NT2/D1 (cell line): ENCODE measurements at regions not wholly inside any gene's neighbourhood (a gene's known extent, or its start where the extent isn't known, plus 50 kb on each side); places are given as distances from the start of the nearest gene placed in this dataset.

Experiments
- DNase-seq: peaks from one replicate; pipeline ENCODE4 v3.0.0-alpha.2; 2011; ENCODE audit warnings: low read depth, low spot score
- H3K27me3 ChIP-seq: 2 replicates; pipeline ENCODE4 v1.6.0; 2011; ENCODE audit warnings: mild to moderate bottlenecking; ENCODE audit not compliant: insufficient read length, insufficient read depth
- H3K36me3 ChIP-seq: 2 replicates; pipeline ENCODE4 v1.6.1; 2011; ENCODE audit warnings: mild to moderate bottlenecking, low read length, mixed read lengths; ENCODE audit not compliant: insufficient read depth, insufficient read length
- H3K4me1 ChIP-seq: 2 replicates; pipeline ENCODE4 v1.5.1; 2011; ENCODE audit not compliant: insufficient read depth, insufficient read length
- H3K4me3 ChIP-seq: 2 replicates; pipeline ENCODE4 v1.5.1; 2011; ENCODE audit warnings: low read depth; ENCODE audit not compliant: insufficient read length
- H3K9ac ChIP-seq: 2 replicates; pipeline ENCODE4 v1.6.0; 2011; ENCODE audit warnings: low read depth; ENCODE audit not compliant: insufficient read length
- H3K9me3 ChIP-seq: 2 replicates; pipeline ENCODE4 v1.5.1; 2011; ENCODE audit warnings: mild to moderate bottlenecking, low read length; ENCODE audit not compliant: insufficient read depth
- SUZ12 ChIP-seq: IDR thresholded peaks from 2 replicates; pipeline ENCODE4 v1.6.1; 2011; ENCODE audit not compliant: insufficient read length, insufficient read depth; ENCODE audit errors: extremely low read depth
- YY1 ChIP-seq: IDR thresholded peaks from 2 replicates; pipeline ENCODE4 v1.6.1; 2011; ENCODE audit not compliant: insufficient read length, insufficient read depth
- ZNF274 ChIP-seq: IDR thresholded peaks from 2 replicates; pipeline ENCODE4 v1.6.1; 2011; ENCODE audit warnings: mild to moderate bottlenecking, low read depth, low read length

DNA sequence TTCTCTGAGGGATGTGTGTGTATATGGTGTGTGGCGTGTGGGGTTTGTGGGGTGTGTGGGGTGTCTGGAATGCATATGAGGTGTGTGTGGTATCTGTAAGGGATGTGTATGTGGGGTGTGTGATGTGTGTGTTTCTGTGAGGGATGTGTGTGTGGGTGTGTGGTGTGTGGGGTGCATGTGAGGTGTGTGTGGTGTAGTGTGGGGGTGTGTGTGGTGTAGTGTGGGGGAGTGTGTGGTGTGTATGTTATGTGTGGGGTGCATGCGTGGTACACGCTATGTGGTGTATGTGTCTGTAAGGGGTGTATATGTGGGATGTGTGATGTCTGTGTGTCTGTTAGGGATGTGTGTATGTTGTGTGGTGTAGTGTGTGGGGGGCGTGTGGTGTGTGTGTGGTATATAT is 300.0 kb downstream of the FGF9 start:
- Histone ChIP-seq H3K4me3 (no peak overlapping the region), H3K9ac (no peak overlapping the region), H3K36me3 (no peaks in the 10 kb centered on the region), H3K4me1 (no peaks in the 10 kb centered on the region), H3K27me3 (no peaks in the 10 kb centered on the region), H3K9me3 (no peaks in the 10 kb centered on the region)
- no peak for DNase-seq
- TF ChIP-seq ZNF274 (no peak), YY1 (no peak), SUZ12 (no peak)

DNA sequence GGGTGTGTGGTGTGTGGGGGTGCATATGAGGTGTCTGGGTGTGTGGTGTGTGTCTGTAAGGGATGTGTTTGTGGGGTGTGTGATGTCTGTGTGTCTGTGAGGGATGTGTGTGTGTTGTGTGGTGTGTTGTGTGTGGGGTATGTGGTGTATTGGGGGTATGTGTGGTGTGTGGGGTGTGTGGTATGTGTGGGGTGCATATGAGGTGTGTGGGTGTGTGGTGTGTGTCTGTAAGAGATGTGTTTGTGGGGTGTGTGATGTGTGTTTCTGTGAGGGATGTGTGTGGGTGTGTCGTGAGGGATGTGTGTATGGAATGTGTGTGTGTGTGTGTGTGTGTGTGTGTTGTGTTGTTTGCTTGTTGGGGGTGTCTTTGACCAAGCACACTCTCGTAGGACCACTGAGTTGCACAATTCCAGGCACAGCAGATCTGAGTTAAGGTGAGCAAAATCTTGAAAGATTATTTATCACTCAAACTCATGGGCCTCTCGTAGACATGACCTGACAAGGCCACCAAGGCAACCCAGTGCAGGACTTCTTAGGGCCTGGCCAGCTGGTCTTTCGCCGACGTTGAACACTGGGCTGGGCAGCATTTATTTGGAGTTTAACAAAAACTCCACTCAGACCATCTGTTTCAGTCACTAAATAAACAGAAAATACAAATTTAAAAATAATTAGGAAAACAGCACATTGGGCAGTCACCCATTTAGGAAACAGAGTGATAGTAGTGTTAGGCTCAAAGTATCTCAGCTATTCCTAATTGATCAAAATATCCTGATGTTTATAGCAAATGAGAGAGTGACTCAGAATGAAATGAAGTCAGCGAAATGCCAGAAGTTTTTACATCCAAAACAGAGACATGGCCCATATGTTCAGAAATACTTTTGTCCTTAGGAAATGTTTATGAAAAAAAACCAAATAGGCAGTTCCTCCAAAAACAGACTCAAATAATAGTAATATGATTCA is 301.1 kb downstream of the FGF9 start:
- peaks cover 2% of the 10 kb centered on the region for H3K4me1 ChIP-seq
- H3K4me3 ChIP-seq, result no peak overlapping the region
- no peaks in the 10 kb centered on the region for H3K36me3 ChIP-seq
- H3K9me3 ChIP-seq, result no peaks in the 10 kb centered on the region
- no peaks in the 10 kb centered on the region for H3K27me3 ChIP-seq
- no peak overlapping the region for H3K9ac ChIP-seq
- TF ChIP-seq YY1 (no peak), ZNF274 (no peak), SUZ12 (no peak)
- DNase-seq, result no peak

DNA sequence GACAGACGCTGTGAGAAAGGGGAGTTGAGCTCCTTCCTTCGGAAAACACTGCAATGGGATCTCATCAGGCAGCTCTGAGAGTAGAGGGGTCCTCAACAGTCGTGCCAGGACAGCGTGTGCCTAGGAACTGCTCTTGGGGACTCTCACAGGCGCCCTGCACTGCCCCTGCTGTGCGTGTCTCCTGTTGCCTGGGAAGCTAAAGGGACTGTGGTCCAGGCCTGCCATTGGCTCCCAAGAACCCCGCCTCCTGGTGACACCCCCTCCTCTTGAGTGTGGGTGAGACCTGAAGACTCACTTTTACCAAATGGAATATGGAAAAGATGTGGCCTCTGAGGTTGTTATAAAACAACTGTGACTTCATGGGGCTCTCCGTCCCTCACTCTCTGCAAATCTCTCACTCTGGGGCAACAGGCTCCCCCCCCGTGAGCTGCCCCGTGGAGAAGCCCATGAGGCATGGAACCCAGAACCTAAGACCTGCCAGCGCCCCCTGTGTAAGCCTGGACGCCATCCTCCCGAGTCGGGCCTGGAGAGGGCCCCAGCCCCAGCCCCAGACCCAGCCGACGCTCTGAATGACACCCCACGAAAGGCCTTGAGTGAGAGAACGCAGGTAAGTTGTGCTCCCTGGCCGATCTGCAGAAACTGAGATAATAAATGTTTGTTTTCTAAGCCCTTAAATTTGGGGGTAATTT is 302.7 kb downstream of the FGF9 start:
- DNase-seq, result no peak
- Histone ChIP-seq H3K9ac (no peak overlapping the region), H3K4me3 (no peak overlapping the region), H3K9me3 (no peaks in the 10 kb centered on the region), H3K4me1 (peaks cover 2% of the 10 kb centered on the region), H3K27me3 (no peaks in the 10 kb centered on the region), H3K36me3 (no peaks in the 10 kb centered on the region)
- no peak for TF ChIP-seq ZNF274

DNA sequence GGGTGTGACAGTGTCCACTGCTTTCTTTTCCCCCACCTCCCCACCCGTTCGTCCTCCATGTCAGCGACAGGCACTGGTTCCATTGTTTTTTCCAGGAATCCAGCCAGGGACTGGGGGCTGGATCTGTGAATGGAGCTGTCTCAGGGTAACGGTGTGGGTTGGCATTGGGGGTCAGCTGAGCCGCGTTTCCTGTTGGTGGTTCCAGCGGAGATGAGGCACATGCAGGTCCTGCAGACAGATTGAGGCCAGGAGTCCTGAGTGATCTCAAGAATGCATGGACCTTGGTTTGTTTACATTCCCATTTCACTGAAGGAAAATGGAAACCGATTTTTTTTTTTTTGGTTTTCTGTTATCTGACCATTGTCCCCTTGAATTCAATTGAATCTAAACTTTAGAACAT is 303.9 kb downstream of the FGF9 start:
- no peak for DNase-seq
- Histone ChIP-seq H3K9me3 (no peaks in the 10 kb centered on the region), H3K4me3 (no peak overlapping the region), H3K36me3 (no peaks in the 10 kb centered on the region), H3K27me3 (no peaks in the 10 kb centered on the region), H3K4me1 (peaks cover 2% of the 10 kb centered on the region), H3K9ac (no peak overlapping the region)
- no peak for TF ChIP-seq ZNF274
- no peak for TF ChIP-seq SUZ12
- no peak for TF ChIP-seq YY1

DNA sequence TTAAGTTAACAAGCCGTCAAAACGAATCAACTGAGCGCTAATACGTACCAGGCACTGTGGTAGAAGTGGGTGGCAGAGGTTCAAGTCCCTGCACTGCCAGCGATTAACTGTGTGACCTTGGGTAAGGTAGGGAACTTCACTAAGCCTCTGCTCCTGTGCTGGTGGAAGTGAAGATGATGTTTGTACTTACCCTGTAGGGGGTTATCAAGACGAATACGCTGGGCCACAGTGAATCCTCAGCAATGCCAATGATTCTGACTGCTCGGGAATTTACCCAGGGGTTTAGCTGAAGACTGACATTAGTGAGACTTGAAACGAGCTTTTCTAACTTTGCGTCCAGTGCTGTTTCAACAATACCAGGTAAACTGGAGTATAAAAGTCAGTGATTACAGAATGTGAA is 305.3 kb downstream of the FGF9 start:
- DNase-seq, result no peak
- Histone ChIP-seq H3K4me1 (peaks cover 2% of the 10 kb centered on the region), H3K9ac (no peak overlapping the region), H3K4me3 (no peak overlapping the region), H3K27me3 (no peaks in the 10 kb centered on the region), H3K36me3 (no peaks in the 10 kb centered on the region), H3K9me3 (no peaks in the 10 kb centered on the region)
- TF ChIP-seq ZNF274 (no peak), YY1 (no peak), SUZ12 (no peak)

DNA sequence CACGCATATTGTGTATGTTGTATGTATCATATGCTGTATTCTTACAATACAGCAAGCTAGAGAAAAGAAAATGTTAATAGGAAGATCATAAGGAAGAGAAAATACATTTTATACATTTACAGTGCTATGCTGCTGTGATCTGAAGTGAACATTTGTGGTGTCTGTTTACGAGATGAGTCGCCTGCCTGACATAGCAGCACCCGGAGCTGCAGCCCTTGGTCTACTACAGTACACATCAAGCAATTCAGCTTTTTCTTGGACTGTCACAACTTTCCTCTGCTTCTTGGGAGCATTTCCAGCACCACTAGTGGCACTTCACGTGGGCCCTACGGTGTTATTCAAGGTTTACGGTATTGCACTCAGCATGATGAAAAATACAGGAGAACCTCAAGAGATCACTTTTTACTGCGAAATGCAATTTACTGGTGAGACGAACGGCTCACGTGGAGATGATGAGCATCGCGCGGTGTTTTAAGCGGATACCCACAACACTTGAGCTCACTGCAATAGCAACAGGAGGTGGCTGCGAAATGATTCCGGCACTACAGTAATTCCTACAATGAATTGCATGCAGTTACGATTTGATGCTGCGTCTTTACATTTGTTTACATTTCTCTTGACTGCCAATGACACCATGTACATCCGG is 308.4 kb downstream of the FGF9 start:
- DNase-seq, result no peak
- Histone ChIP-seq H3K27me3 (no peaks in the 10 kb centered on the region), H3K4me3 (no peak overlapping the region), H3K9me3 (no peaks in the 10 kb centered on the region), H3K36me3 (no peaks in the 10 kb centered on the region), H3K4me1 (peaks cover 2% of the 10 kb centered on the region), H3K9ac (no peak overlapping the region)
- no peak for TF ChIP-seq SUZ12

DNA sequence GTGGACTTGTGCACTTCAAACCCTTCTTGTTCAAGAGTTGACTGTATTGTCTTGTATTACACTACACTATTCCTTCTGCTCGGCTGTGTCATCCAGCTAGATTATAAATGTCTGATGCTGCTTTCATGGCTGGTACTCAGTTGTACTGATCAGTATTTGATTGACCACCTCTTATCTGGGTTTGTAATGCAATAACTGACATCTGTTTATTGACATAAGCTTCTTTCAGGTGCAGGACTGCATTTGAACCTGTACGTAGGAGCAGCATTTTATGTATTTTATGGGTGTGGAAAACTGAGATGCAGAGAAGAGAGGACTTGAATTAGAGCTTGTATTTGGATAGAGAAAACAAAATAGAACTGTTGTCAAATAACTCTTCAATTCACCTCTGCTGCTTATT is 309.2 kb downstream of the FGF9 start:
- H3K9me3 ChIP-seq, result no peaks in the 10 kb centered on the region
- H3K9ac ChIP-seq, result no peak overlapping the region
- TF ChIP-seq SUZ12 (no peak), ZNF274 (no peak)
- no peaks in the 10 kb centered on the region for H3K36me3 ChIP-seq
- no peaks in the 10 kb centered on the region for H3K27me3 ChIP-seq
- peaks cover 2% of the 10 kb centered on the region for H3K4me1 ChIP-seq
- DNase-seq, result no peak
- H3K4me3 ChIP-seq, result no peak overlapping the region
